ENCODE measurements at regions not wholly inside any gene's neighbourhood (a gene's known extent, or its start where the extent isn't known, plus 50 kb on each side); places are given as distances from the start of the nearest gene placed in this dataset.

DNA sequence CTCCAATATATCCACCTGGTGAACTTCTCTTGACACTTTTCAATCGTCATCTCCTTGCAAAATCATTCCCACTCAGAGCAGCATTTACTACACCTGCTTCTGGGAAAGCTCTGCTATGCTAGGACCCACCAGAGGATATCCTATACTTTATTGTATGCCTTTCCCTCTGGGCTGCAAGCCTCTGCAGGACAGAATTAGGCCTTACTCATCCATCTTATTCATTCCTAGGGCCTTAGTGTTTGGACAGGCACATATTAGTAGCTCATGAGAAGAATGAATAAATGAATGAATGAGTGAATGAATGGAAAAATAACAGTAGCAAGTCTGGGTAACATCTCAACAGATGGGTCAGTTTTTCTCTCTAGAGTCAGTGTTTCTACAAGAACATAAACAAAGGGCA is 216.1 kb downstream of the MAFB start:
- TF ChIP-seq CTCF (IDR thresholded peaks at IDR 0.05): no peak
- no peak for TF ChIP-seq USF1 (CRISPR knock-in tag; IDR thresholded peaks at IDR 0.05)
- no peak for TF ChIP-seq ZNF121 (CRISPR knock-in tag; IDR thresholded peaks at IDR 0.05)
- no peak for TF ChIP-seq FOXJ3 (CRISPR knock-in tag; IDR thresholded peaks at IDR 0.05; ENCODE audit: borderline replicate concordance)
- TF ChIP-seq TEAD4 (CRISPR knock-in tag; IDR thresholded peaks at IDR 0.05): no peak
- TF ChIP-seq, protein P1, sequence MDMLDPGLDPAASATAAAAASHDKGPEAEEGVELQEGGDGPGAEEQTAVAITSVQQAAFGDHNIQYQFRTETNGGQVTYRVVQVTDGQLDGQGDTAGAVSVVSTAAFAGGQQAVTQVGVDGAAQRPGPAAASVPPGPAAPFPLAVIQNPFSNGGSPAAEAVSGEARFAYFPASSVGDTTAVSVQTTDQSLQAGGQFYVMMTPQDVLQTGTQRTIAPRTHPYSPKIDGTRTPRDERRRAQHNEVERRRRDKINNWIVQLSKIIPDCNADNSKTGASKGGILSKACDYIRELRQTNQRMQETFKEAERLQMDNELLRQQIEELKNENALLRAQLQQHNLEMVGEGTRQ (CRISPR knock-in tag; IDR thresholded peaks at IDR 0.05): no peak

Measured in WTC11 (cell line).